ENCODE measurements at regions not wholly inside any gene's neighbourhood (a gene's known extent, or its start where the extent isn't known, plus 50 kb on each side); places are given as distances from the start of the nearest gene placed in this dataset.

DNA sequence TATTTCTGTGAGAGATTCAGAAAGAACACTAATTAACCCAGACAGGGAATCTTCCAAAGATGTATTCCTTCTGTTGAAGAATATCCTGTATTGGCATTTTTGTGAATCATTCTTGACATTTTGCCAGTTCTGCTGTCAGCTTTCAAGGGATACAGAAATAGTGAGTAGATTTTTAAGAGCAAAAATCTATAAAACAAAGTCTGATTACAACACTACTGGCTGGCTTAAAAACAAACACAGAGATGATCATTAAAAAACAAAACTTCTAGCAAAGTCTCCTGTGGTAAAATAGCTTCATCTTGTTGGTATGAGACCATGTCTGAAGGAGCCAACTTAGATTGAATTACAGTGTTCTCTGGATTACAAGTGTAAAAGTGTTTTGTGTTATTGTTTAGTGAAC is 866.3 kb upstream of the KLHL29 start:
- ChIA-PET CTCF (interaction anchor here (0.8 kb wide), 1 partner anchor 10 kb away, joined by 3 read pairs; no protein-coding TSS in a partner anchor), POLR2A (ENCODE audit: unreplicated experiment) (no interaction called here)
- Histone ChIP-seq H4K8ac (ENCODE audit: low read depth in 2 of 2, low read length in 2 of 2) (no peak overlapping the region), H3K27ac (ENCODE audit: insufficient read depth, low read length) (no peak overlapping the region), H2BK15ac (ENCODE audit: low read depth, low read length) (no peak overlapping the region), H3K9me3 (ENCODE audit: control insufficient read depth, insufficient read depth, low read length) (peaks cover 7% of the 10 kb centered on the region), H3K4ac (ENCODE audit: low read depth, low read length) (no peak overlapping the region), H3K56ac (ENCODE audit: extremely low read depth, insufficient read depth, low read length) (no peak overlapping the region), H2AFZ (replicated peaks; ENCODE audit: low read length, poor library complexity) (no peak overlapping the region), H2AK5ac (ENCODE audit: low read depth, low read length) (no peak overlapping the region), H2BK20ac (ENCODE audit: low read depth, low read length) (no peak overlapping the region), H2AK9ac (replicated peaks; ENCODE audit: low read depth, low read length, poor library complexity) (no peak overlapping the region), H3K4me2 (ENCODE audit: low read depth, low read length) (no peak overlapping the region), H2BK120ac (ENCODE audit: low read depth, low read length) (no peak overlapping the region), H4K5ac (ENCODE audit: low read depth, low read length) (no peak overlapping the region), H3K9ac (ENCODE audit: low read depth, low read length) (no peak overlapping the region), H3K4me1 (ENCODE audit: control insufficient read depth, insufficient read depth, low read length) (no peaks in the 10 kb centered on the region), H3K14ac (replicated peaks; ENCODE audit: low read depth, low read length) (no peak overlapping the region), H3K23ac (ENCODE audit: low read depth, low read length) (no peak overlapping the region), H4K91ac (ENCODE audit: insufficient read depth, low read depth, low read length) (no peak overlapping the region), H2BK5ac (ENCODE audit: low read depth, low read length, poor library complexity, severe bottlenecking) (no peak overlapping the region), H3K27me3 (ENCODE audit: control insufficient read depth, insufficient read depth, low read length) (no peaks in the 10 kb centered on the region), H3K18ac (ENCODE audit: low read depth, low read length) (no peak overlapping the region), H3K9me1 (ENCODE audit: insufficient read depth, low read length) (no peaks in the 10 kb centered on the region), H4K20me1 (ENCODE audit: insufficient read depth, low read length) (no peaks in the 10 kb centered on the region), H3K79me1 (ENCODE audit: low read depth in 1 of 2, low read length in 2 of 2) (no peaks in the 10 kb centered on the region), H3K36me3 (ENCODE audit: control insufficient read depth, insufficient read depth, low read length) (no peaks in the 10 kb centered on the region), H3K4me3 (ENCODE audit: insufficient read depth, low read depth, low read length) (no peak overlapping the region)
- in situ Hi-C loops (cut with MboI; ENCODE audit: low sequenced_read_pairs) = no loop called here
- intact Hi-C loops (cut with micrococcal nuclease) = no loop called here
- BruUV-seq (replicated peaks) = no TSS peak
- TF ChIP-seq, protein P1, sequence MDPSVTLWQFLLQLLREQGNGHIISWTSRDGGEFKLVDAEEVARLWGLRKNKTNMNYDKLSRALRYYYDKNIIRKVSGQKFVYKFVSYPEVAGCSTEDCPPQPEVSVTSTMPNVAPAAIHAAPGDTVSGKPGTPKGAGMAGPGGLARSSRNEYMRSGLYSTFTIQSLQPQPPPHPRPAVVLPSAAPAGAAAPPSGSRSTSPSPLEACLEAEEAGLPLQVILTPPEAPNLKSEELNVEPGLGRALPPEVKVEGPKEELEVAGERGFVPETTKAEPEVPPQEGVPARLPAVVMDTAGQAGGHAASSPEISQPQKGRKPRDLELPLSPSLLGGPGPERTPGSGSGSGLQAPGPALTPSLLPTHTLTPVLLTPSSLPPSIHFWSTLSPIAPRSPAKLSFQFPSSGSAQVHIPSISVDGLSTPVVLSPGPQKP (IDR thresholded peaks at IDR 0.05; ENCODE audit: borderline replicate concordance, low read depth, low read length) = no peak
- TF ChIP-seq POLR2A (IDR thresholded peaks at IDR 0.05; ENCODE audit: low read depth, low read length) (no peak), MAFK (IDR thresholded peaks at IDR 0.05; ENCODE audit: low read depth, low read length) (no peak), RAD21 (IDR thresholded peaks at IDR 0.05; ENCODE audit: low read length) (no peak), CHD1 (IDR thresholded peaks at IDR 0.05; ENCODE audit: low read depth, low read length) (no peak), RCOR1 (IDR thresholded peaks at IDR 0.05; ENCODE audit: insufficient replicate concordance, low read length) (no peak), RFX5 (IDR thresholded peaks at IDR 0.05; ENCODE audit: low read depth, low read length) (no peak)
- TF ChIP-seq, protein P2, sequence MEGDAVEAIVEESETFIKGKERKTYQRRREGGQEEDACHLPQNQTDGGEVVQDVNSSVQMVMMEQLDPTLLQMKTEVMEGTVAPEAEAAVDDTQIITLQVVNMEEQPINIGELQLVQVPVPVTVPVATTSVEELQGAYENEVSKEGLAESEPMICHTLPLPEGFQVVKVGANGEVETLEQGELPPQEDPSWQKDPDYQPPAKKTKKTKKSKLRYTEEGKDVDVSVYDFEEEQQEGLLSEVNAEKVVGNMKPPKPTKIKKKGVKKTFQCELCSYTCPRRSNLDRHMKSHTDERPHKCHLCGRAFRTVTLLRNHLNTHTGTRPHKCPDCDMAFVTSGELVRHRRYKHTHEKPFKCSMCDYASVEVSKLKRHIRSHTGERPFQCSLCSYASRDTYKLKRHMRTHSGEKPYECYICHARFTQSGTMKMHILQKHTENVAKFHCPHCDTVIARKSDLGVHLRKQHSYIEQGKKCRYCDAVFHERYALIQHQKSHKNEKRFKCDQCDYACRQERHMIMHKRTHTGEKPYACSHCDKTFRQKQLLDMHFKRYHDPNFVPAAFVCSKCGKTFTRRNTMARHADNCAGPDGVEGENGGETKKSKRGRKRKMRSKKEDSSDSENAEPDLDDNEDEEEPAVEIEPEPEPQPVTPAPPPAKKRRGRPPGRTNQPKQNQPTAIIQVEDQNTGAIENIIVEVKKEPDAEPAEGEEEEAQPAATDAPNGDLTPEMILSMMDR (conservative IDR thresholded peaks at IDR 0.05; ENCODE audit: low read depth, low read length) = no peak
- TF ChIP-seq, protein P3, sequence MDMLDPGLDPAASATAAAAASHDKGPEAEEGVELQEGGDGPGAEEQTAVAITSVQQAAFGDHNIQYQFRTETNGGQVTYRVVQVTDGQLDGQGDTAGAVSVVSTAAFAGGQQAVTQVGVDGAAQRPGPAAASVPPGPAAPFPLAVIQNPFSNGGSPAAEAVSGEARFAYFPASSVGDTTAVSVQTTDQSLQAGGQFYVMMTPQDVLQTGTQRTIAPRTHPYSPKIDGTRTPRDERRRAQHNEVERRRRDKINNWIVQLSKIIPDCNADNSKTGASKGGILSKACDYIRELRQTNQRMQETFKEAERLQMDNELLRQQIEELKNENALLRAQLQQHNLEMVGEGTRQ (IDR thresholded peaks at IDR 0.05; ENCODE audit: low read depth, low read length) = no peak
- dilution Hi-C loops (cut with HindIII; ENCODE audit: low sequenced_read_pairs, unreplicated experiment) = no loop called here
- ATAC-seq (ENCODE audit: low read depth) (no peak), DNase-seq (no peak)

Data from IMR-90 (cell line).